ENCODE measurements at regions not wholly inside any gene's neighbourhood (a gene's known extent, or its start where the extent isn't known, plus 50 kb on each side); places are given as distances from the start of the nearest gene placed in this dataset.

- H3K36me3 ChIP-seq (ENCODE audit: control insufficient read depth in 2 of 3, insufficient read depth in 3 of 3, low read length in 3 of 3): no peaks in the 10 kb centered on the region
- no peak for ATAC-seq
- H3K4me1 ChIP-seq (ENCODE audit: control insufficient read depth in 2 of 2, insufficient read depth in 2 of 2, low read length in 2 of 2): no peaks in the 10 kb centered on the region
- H3K27me3 ChIP-seq (ENCODE audit: control insufficient read depth in 2 of 2, insufficient read depth in 2 of 2, low read length in 2 of 2): no peaks in the 10 kb centered on the region
- Mint-ChIP-seq H3K27me3 (peaks cover 16 to 28% (median 24%) of the 10 kb centered on the region in 5 donors), H3K4me3 (no peak overlapping the region), H3K36me3 (no peaks in the 10 kb centered on the region), H3K9me3 (peaks cover 0 to 5% (median 0%) of the 10 kb centered on the region in 11 donors), H3K27ac (no peak overlapping the region), H3K4me1 (no peaks in the 10 kb centered on the region)
- no peak overlapping the region for H3K27ac ChIP-seq (ENCODE audit: low read depth, low read length)
- CTCF ChIA-PET: interaction anchor here (1.1 kb wide), 1 partner anchor 18 kb away, joined by 5 read pairs; no protein-coding TSS in a partner anchor
- no peak for DNase-seq
- H3K9me3 ChIP-seq (ENCODE audit: control insufficient read depth in 2 of 3, low read length in 3 of 3): no peaks in the 10 kb centered on the region
- intact Hi-C loops (cut with micrococcal nuclease): no loop called here
- POLR2A ChIA-PET: no interaction called here
- no peak overlapping the region for H3K4me3 ChIP-seq (ENCODE audit: low read length)
Measured at GRCh38 chr14:36047912-36048311, 128.6 kb downstream of the PTCSC3 start.

- H3K36me3 ChIP-seq (ENCODE audit: control insufficient read depth in 2 of 3, insufficient read depth in 3 of 3, low read length in 3 of 3): no peaks in the 10 kb centered on the region
- ChIA-PET POLR2A (no interaction called here), CTCF (no interaction called here)
- H3K27me3 ChIP-seq (ENCODE audit: control insufficient read depth in 2 of 2, insufficient read depth in 2 of 2, low read length in 2 of 2): no peaks in the 10 kb centered on the region
- Mint-ChIP-seq H3K27me3 (peaks cover 0 to 10% (median 8%) of the 10 kb centered on the region in 5 donors), H3K36me3 (no peaks in the 10 kb centered on the region), H3K27ac (no peak overlapping the region), H3K4me1 (no peaks in the 10 kb centered on the region), H3K9me3 (peaks cover 0 to 9% (median 0%) of the 10 kb centered on the region in 11 donors), H3K4me3 (no peak overlapping the region)
- intact Hi-C loops (cut with micrococcal nuclease): no loop called here
- no peaks in the 10 kb centered on the region for H3K9me3 ChIP-seq (ENCODE audit: control insufficient read depth in 2 of 3, low read length in 3 of 3)
- no peaks in the 10 kb centered on the region for H3K4me1 ChIP-seq (ENCODE audit: control insufficient read depth in 2 of 2, insufficient read depth in 2 of 2, low read length in 2 of 2)
- no peak overlapping the region for H3K27ac ChIP-seq (ENCODE audit: low read depth, low read length)
- no peak overlapping the region for H3K4me3 ChIP-seq (ENCODE audit: low read length)
- DNase-seq (no peak), ATAC-seq (no peak)
Measured at GRCh38 chr14:36035675-36036074, 140.8 kb downstream of the PTCSC3 start.

- no peak overlapping the region for H3K4me3 Mint-ChIP-seq
- ChIA-PET POLR2A (no interaction called here), CTCF (no interaction called here)
- no peak for ATAC-seq
- Histone ChIP-seq H3K4me1 (ENCODE audit: control insufficient read depth in 2 of 2, insufficient read depth in 2 of 2, low read length in 2 of 2) (no peaks in the 10 kb centered on the region), H3K27ac (ENCODE audit: low read depth, low read length) (no peak overlapping the region), H3K9me3 (ENCODE audit: control insufficient read depth in 2 of 3, low read length in 3 of 3) (no peaks in the 10 kb centered on the region), H3K36me3 (ENCODE audit: control insufficient read depth in 2 of 3, insufficient read depth in 3 of 3, low read length in 3 of 3) (no peaks in the 10 kb centered on the region), H3K27me3 (ENCODE audit: control insufficient read depth in 2 of 2, insufficient read depth in 2 of 2, low read length in 2 of 2) (no peaks in the 10 kb centered on the region), H3K4me3 (ENCODE audit: low read length) (no peak overlapping the region)
- no peaks in the 10 kb centered on the region for H3K36me3 Mint-ChIP-seq
- no peaks in the 10 kb centered on the region for H3K4me1 Mint-ChIP-seq
- H3K9me3 Mint-ChIP-seq: no peaks in the 10 kb centered on the region
- intact Hi-C loops (cut with micrococcal nuclease): loop anchor here in 1 of 2 donors (2.0 kb wide), 1 partner anchor 146 kb away; no protein-coding TSS in a partner anchor
- H3K27me3 Mint-ChIP-seq: peaks cover 11 to 22% (median 17%) of the 10 kb centered on the region in 5 donors
- no peak overlapping the region for H3K27ac Mint-ChIP-seq
- no peak for DNase-seq
Measured at GRCh38 chr14:36028665-36029064, 147.9 kb downstream of the PTCSC3 start.

- Mint-ChIP-seq H3K4me1 (no peaks in the 10 kb centered on the region), H3K27ac (no peak overlapping the region), H3K36me3 (no peaks in the 10 kb centered on the region), H3K4me3 (no peak overlapping the region), H3K9me3 (no peaks in the 10 kb centered on the region), H3K27me3 (peaks cover 9 to 24% (median 17%) of the 10 kb centered on the region in 5 donors)
- no peak overlapping the region for H3K4me3 ChIP-seq (ENCODE audit: low read length)
- no peaks in the 10 kb centered on the region for H3K36me3 ChIP-seq (ENCODE audit: control insufficient read depth in 2 of 3, insufficient read depth in 3 of 3, low read length in 3 of 3)
- ChIA-PET CTCF (no interaction called here), POLR2A (no interaction called here)
- no peaks in the 10 kb centered on the region for H3K9me3 ChIP-seq (ENCODE audit: control insufficient read depth in 2 of 3, low read length in 3 of 3)
- intact Hi-C loops (cut with micrococcal nuclease): loop anchor here in 1 of 2 donors (2.0 kb wide), 1 partner anchor 145 kb away; no protein-coding TSS in a partner anchor
- no peaks in the 10 kb centered on the region for H3K4me1 ChIP-seq (ENCODE audit: control insufficient read depth in 2 of 2, insufficient read depth in 2 of 2, low read length in 2 of 2)
- no peak for ATAC-seq
- H3K27ac ChIP-seq (ENCODE audit: low read depth, low read length): no peak overlapping the region
- DNase-seq: no peak
- H3K27me3 ChIP-seq (ENCODE audit: control insufficient read depth in 2 of 2, insufficient read depth in 2 of 2, low read length in 2 of 2): no peaks in the 10 kb centered on the region
Measured at GRCh38 chr14:36028218-36028617, 148.3 kb downstream of the PTCSC3 start.

- intact Hi-C loops (cut with micrococcal nuclease): no loop called here
- CTCF ChIA-PET: no interaction called here
Measured at GRCh38 chr14:36027354-36027753, 149.2 kb downstream of the PTCSC3 start.

GRCh38 chr14:36022765-36023410 is 153.6 kb downstream of the PTCSC3 start:
- CTCF ChIA-PET: no interaction called here
- no peaks in the 10 kb centered on the region for H3K9me3 Mint-ChIP-seq
- no peak overlapping the region for H3K4me3 Mint-ChIP-seq
- Histone ChIP-seq H3K36me3 (ENCODE audit: control insufficient read depth in 2 of 3, insufficient read depth in 3 of 3, low read length in 3 of 3) (no peaks in the 10 kb centered on the region), H3K9me3 (ENCODE audit: control insufficient read depth in 2 of 3, low read length in 3 of 3) (no peaks in the 10 kb centered on the region), H3K4me1 (ENCODE audit: control insufficient read depth in 2 of 2, insufficient read depth in 2 of 2, low read length in 2 of 2) (no peaks in the 10 kb centered on the region), H3K27me3 (ENCODE audit: control insufficient read depth in 2 of 2, insufficient read depth in 2 of 2, low read length in 2 of 2) (no peaks in the 10 kb centered on the region), H3K27ac (ENCODE audit: low read depth, low read length) (no peak overlapping the region), H3K4me3 (ENCODE audit: low read length) (no peak overlapping the region)
- no peak for ATAC-seq
- H3K4me1 Mint-ChIP-seq: peaks cover 0 to 12% (median 0%) of the 10 kb centered on the region in 7 donors
- H3K36me3 Mint-ChIP-seq: no peaks in the 10 kb centered on the region
- H3K27ac Mint-ChIP-seq: no peak overlapping the region
- intact Hi-C loops (cut with micrococcal nuclease): no loop called here
- H3K27me3 Mint-ChIP-seq: peaks cover 4 to 24% (median 10%) of the 10 kb centered on the region in 5 donors
- POLR2A ChIA-PET: no interaction called here
- DNase-seq: no peak

More at GRCh38 chr14:36027354-36027753, 149.2 kb downstream of the PTCSC3 start:
- Histone ChIP-seq H3K27ac (ENCODE audit: low read depth, low read length) (no peak overlapping the region), H3K27me3 (ENCODE audit: control insufficient read depth in 2 of 2, insufficient read depth in 2 of 2, low read length in 2 of 2) (no peaks in the 10 kb centered on the region), H3K36me3 (ENCODE audit: control insufficient read depth in 2 of 3, insufficient read depth in 3 of 3, low read length in 3 of 3) (no peaks in the 10 kb centered on the region), H3K4me1 (ENCODE audit: control insufficient read depth in 2 of 2, insufficient read depth in 2 of 2, low read length in 2 of 2) (no peaks in the 10 kb centered on the region), H3K4me3 (ENCODE audit: low read length) (no peak overlapping the region), H3K9me3 (ENCODE audit: control insufficient read depth in 2 of 3, low read length in 3 of 3) (no peaks in the 10 kb centered on the region)
- ATAC-seq (no peak), DNase-seq (no peak)
- H3K27ac Mint-ChIP-seq: no peak overlapping the region
- no peaks in the 10 kb centered on the region for H3K4me1 Mint-ChIP-seq
- H3K36me3 Mint-ChIP-seq: no peaks in the 10 kb centered on the region
- POLR2A ChIA-PET: no interaction called here
- H3K4me3 Mint-ChIP-seq: no peak overlapping the region
- H3K27me3 Mint-ChIP-seq: peaks cover 9 to 28% (median 17%) of the 10 kb centered on the region in 5 donors
- H3K9me3 Mint-ChIP-seq: no peaks in the 10 kb centered on the region

- H3K27me3 Mint-ChIP-seq: peaks cover 0 to 19% (median 4%) of the 10 kb centered on the region in 5 donors
- POLR2A ChIA-PET: no interaction called here
- H3K36me3 ChIP-seq (ENCODE audit: control insufficient read depth in 2 of 3, insufficient read depth in 3 of 3, low read length in 3 of 3): no peaks in the 10 kb centered on the region
- no peak overlapping the region for H3K27ac ChIP-seq (ENCODE audit: low read depth, low read length)
- H3K9me3 Mint-ChIP-seq: no peaks in the 10 kb centered on the region
- H3K4me1 ChIP-seq (ENCODE audit: control insufficient read depth in 2 of 2, insufficient read depth in 2 of 2, low read length in 2 of 2): no peaks in the 10 kb centered on the region
- no peaks in the 10 kb centered on the region for H3K27me3 ChIP-seq (ENCODE audit: control insufficient read depth in 2 of 2, insufficient read depth in 2 of 2, low read length in 2 of 2)
- no peak for ATAC-seq
- DNase-seq: no peak
- no peaks in the 10 kb centered on the region for H3K9me3 ChIP-seq (ENCODE audit: control insufficient read depth in 2 of 3, low read length in 3 of 3)
- CTCF ChIA-PET: no interaction called here
- H3K4me3 Mint-ChIP-seq: no peak overlapping the region
- peaks cover 0 to 12% (median 0%) of the 10 kb centered on the region in 7 donors for H3K4me1 Mint-ChIP-seq
- intact Hi-C loops (cut with micrococcal nuclease): no loop called here
- H3K36me3 Mint-ChIP-seq: no peaks in the 10 kb centered on the region
- H3K4me3 ChIP-seq (ENCODE audit: low read length): no peak overlapping the region
- H3K27ac Mint-ChIP-seq: no peak overlapping the region
Measured at GRCh38 chr14:36021591-36022320, 154.8 kb downstream of the PTCSC3 start.

Data from naive thymus-derived CD4-positive, alpha-beta T cell (primary cell).